ENCODE measurements at regions not wholly inside any gene's neighbourhood (a gene's known extent, or its start where the extent isn't known, plus 50 kb on each side); places are given as distances from the start of the nearest gene placed in this dataset.

GRCh38 chr20:50267866-50268219, 77.2 kb downstream of the CEBPB start:
- DNase-seq (no peak), ATAC-seq (no peak)
- Histone ChIP-seq H3K4me1 (ENCODE audit: control insufficient read depth, insufficient read depth, low read length) (peaks cover 26% of the 10 kb centered on the region), H3K4me3 (ENCODE audit: low read length) (no peak overlapping the region), H3K9me3 (ENCODE audit: control insufficient read depth, insufficient read depth, low read length) (no peaks in the 10 kb centered on the region), H3K36me3 (ENCODE audit: control insufficient read depth, insufficient read depth, low read length) (no peaks in the 10 kb centered on the region), H3K27me3 (ENCODE audit: control insufficient read depth, insufficient read depth, low read length) (peaks cover 12% of the 10 kb centered on the region), H3K27ac (ENCODE audit: low read length) (no peak overlapping the region)
- Mint-ChIP-seq H3K27me3 (ENCODE audit: low read depth in 2 of 2) (peaks cover 24% of the 10 kb centered on the region in 2 donors), H3K4me1 (peaks cover 0 to 19% of the 10 kb centered on the region in 2 donors), H3K27ac (no peak overlapping the region), H3K4me3 (no peak overlapping the region), H3K9me3 (no peaks in the 10 kb centered on the region), H3K36me3 (no peaks in the 10 kb centered on the region)
- intact Hi-C loops (cut with micrococcal nuclease), result no loop called here
- no peak for TF ChIP-seq CTCF (IDR thresholded peaks at IDR 0.05)
- WGBS (ENCODE audit: insufficient coverage), result 92% methylated on average over 5 of the region's 5 CpGs

GRCh38 chr20:50269091-50270033, 78.7 kb downstream of the CEBPB start:
- DNase-seq, result no peak
- H3K27ac ChIP-seq (ENCODE audit: low read length), result no peak overlapping the region
- H3K36me3 ChIP-seq (ENCODE audit: control insufficient read depth, insufficient read depth, low read length), result no peaks in the 10 kb centered on the region
- no peak overlapping the region for H3K4me3 Mint-ChIP-seq
- H3K4me1 Mint-ChIP-seq, result peaks cover 0 to 27% of the 10 kb centered on the region in 2 donors
- H3K9me3 ChIP-seq (ENCODE audit: control insufficient read depth, insufficient read depth, low read length), result no peaks in the 10 kb centered on the region
- WGBS (ENCODE audit: insufficient coverage), result 89% methylated on average over 20 of the region's 20 CpGs
- H3K4me3 ChIP-seq (ENCODE audit: low read length), result no peak overlapping the region
- no peak for TF ChIP-seq CTCF (IDR thresholded peaks at IDR 0.05)
- intact Hi-C loops (cut with micrococcal nuclease), result no loop called here
- H3K36me3 Mint-ChIP-seq, result no peaks in the 10 kb centered on the region
- H3K27me3 ChIP-seq (ENCODE audit: control insufficient read depth, insufficient read depth, low read length), result peaks cover 12% of the 10 kb centered on the region
- ATAC-seq, result no peak
- H3K4me1 ChIP-seq (ENCODE audit: control insufficient read depth, insufficient read depth, low read length), result peaks cover 28% of the 10 kb centered on the region
- no peak overlapping the region for H3K27ac Mint-ChIP-seq
- peaks cover 26 to 27% of the 10 kb centered on the region in 2 donors for H3K27me3 Mint-ChIP-seq (ENCODE audit: low read depth in 2 of 2)
- H3K9me3 Mint-ChIP-seq, result no peaks in the 10 kb centered on the region

DNA sequence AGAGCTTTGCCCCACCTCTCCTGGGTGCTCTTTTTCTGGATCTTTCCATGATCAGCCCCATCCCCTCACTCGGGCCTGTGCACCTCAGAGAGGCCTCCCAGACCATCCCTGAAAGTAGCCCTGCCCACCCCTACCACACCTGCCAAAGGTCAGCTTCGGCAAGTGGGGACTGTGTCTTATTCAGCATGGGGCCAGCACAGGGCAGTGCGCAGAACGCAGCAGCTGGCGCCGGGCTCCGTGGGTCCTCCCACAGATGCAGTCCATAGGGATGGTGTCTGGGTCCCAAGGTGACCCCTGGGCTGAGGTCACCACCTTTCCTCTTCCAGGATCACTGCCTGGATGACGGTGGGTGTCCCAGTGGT, 79.4 kb downstream of the CEBPB start:
- no peak overlapping the region for H3K4me3 ChIP-seq (ENCODE audit: low read length)
- Mint-ChIP-seq H3K4me3 (no peak overlapping the region), H3K9me3 (no peaks in the 10 kb centered on the region), H3K4me1 (peaks cover 0 to 33% of the 10 kb centered on the region in 2 donors), H3K27ac (no peak overlapping the region), H3K27me3 (ENCODE audit: low read depth in 2 of 2) (peaks cover 27 to 29% of the 10 kb centered on the region in 2 donors), H3K36me3 (no peaks in the 10 kb centered on the region)
- DNase-seq, result no peak
- 90% methylated on average over 8 of the region's 8 CpGs for WGBS (ENCODE audit: insufficient coverage)
- intact Hi-C loops (cut with micrococcal nuclease), result no loop called here
- H3K9me3 ChIP-seq (ENCODE audit: control insufficient read depth, insufficient read depth, low read length), result no peaks in the 10 kb centered on the region
- H3K36me3 ChIP-seq (ENCODE audit: control insufficient read depth, insufficient read depth, low read length), result no peaks in the 10 kb centered on the region
- H3K27ac ChIP-seq (ENCODE audit: low read length), result no peak overlapping the region
- peaks cover 34% of the 10 kb centered on the region for H3K4me1 ChIP-seq (ENCODE audit: control insufficient read depth, insufficient read depth, low read length)
- peaks cover 12% of the 10 kb centered on the region for H3K27me3 ChIP-seq (ENCODE audit: control insufficient read depth, insufficient read depth, low read length)
- no peak for TF ChIP-seq CTCF (IDR thresholded peaks at IDR 0.05)
- ATAC-seq, result no peak
